GM18502 (cell line): ENCODE measurements at regions not wholly inside any gene's neighbourhood (a gene's known extent, or its start where the extent isn't known, plus 50 kb on each side); places are given as distances from the start of the nearest gene placed in this dataset.
"Not testable (repeated sequence)": the region's sequence is repeated elsewhere in the genome, so short reads cannot be mapped to it uniquely, and the experiment has no call there.

Source experiments
- ATAC-seq: cut with Tn5 transposase; IDR thresholded peaks from one replicate; pipeline ENCODE4 v1.9.1; 2021; ENCODE audit warnings: mild to moderate bottlenecking; ENCODE audit not compliant: unreplicated experiment, poor library complexity

DNA sequence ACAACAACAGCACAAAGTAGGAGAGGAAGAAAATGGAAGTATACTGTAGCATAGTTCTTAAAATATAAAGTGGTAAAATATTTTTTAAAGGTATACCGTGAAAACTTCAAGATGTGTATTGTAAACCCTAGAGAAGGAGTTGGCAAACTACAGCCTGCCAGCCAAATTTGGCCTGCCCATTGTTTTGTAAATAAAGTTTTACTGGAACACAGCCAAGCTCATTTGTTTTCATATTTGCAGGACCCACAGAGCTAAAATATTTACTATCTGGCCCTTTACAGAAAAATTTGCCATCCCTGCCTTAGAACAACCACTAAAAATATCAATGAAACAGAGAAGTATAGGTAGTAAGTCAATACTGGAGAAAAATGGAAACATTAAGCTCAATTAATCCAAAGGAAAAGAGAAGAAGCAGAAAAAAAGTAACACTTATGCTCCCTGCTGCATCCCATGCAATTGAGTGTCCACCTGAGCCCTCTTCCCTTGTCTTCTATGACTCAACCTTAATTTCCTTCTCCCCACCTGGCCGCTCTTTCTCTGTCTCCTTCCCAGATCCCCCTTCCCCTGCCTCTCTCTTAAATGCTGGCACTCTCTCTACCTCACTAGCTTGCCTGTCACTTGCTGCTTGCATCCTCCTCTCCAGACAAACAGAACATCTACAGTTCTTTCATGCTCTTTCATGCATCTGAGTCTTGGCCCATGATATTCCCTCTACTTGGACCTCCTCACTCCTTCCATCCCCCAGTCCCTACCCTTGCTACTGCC lies 50.6 kb upstream of the FER start:
- ATAC-seq = no peak

DNA sequence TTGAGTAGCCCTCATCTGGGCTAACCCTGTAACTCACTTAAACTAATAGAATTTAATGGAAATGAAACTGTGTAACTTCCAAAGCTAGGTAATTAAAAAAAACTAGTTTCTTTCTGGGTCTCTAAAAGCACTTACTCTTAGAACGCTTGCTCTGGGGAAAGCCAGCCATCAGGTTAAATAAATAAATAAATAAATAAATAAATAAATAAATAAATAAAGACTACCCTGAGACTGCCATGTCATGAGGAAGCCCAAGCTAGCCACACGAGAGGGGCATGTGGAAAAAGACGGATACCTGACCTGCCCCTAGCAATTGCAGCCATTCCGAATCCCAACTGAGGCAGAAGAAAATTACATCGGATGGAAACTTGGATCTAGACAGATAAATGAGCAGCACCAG lies 51.3 kb upstream of the FER start:
- ATAC-seq = no peak

DNA sequence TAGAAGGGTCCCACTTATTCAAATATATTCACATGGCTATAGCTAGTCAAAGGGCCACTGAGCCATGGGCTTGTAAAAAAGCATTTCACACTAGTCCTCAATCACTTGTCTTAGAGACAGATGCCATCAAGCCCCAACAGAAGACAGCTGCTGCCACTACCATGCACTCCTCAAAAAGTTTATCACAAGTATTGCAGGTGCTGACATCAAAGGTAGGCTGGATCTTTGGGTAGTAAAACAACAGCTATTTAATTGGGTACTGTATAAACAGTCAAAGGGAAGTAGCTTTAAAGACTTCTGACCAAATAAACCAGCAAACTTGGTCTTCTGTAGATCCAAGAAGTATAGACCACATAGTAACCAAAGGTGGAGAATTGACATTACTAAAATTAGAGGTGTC lies 59.2 kb upstream of the FER start:
- no peak for ATAC-seq

DNA sequence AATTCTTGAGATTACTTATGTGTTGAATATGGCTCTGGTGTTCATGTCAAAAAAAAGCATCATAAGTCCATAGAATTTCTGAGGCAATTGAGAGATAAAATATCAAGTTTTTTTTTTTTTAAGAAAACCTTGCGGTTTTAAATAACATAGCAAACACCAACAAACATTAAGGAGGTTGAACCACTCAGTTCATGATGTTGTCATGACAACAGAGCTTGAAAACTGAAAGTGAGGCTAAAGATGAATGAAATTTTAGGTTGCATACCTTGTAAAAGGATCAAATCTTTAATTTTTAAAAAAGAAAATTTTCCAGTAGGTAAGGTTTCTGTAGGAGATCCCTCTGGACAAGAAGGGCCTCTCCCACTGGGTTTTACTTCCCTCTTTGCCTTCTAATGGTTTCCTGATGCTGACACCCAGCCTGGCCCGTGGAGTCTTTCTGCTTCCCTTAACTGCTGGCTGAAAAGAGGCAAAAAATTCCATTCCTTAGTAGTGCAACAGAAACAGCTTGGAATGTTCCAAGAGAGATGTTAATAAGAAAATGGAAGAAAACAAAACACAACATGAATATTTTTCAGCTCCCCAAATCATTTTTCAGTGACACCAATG lies 60.0 kb upstream of the FER start:
- no peak for ATAC-seq

DNA sequence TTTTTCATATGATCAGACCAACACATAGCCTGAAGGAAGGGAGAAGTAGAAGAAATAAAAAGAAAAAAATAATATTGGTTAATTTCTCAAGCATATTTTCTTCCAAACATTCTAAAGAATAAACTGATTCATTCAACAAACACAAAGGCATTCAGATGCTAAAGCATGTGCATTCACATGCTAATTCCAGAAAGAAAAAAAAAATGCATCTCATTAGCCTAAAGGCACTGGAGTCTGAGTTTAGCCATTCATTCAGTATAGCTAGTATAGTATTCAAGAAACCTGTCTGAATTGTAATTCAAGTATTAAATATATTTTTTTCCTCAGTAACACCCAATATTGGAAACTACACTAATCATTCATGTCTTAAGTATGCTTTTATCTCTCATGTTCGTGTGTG lies 61.0 kb upstream of the FER start:
- no peak for ATAC-seq

DNA sequence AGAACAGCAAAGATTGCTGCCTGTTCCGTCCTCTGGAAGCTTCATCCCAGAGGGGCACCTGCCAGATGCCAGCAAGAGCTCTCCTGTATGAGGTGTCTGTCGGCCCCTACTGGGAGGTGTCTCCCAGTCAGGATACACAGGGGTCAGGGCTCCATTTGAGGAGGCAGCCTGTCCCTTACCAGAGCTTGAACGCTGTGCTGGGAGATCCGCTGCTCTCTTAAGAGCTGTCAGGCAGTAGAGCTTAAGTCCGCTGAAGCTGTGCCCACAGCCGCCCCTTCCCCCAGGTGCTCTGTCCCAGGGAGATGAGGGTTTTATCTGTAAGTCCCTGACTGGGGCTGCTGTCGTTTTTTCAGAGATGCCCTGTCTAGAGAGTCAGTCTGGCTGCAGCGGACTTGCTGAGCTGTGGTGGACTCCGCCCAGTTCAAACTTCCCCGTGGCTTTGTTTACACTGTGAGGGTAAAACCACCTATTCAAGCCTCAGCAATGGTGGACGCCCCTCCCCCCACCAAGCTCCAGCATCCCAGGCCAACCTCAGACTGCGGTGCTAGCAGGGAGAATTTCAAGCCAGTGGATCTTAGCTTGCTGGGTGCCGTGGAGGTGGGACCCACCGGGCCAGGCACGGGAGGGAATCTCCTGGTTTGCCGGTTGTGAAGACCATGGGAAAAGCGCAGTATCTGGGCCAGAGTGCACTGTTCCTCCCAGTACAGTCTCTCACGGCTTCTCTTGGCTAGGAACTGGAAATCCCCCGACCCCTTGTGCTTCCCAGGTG lies 62.1 kb upstream of the FER start:
- ATAC-seq = not testable (repeated sequence)

DNA sequence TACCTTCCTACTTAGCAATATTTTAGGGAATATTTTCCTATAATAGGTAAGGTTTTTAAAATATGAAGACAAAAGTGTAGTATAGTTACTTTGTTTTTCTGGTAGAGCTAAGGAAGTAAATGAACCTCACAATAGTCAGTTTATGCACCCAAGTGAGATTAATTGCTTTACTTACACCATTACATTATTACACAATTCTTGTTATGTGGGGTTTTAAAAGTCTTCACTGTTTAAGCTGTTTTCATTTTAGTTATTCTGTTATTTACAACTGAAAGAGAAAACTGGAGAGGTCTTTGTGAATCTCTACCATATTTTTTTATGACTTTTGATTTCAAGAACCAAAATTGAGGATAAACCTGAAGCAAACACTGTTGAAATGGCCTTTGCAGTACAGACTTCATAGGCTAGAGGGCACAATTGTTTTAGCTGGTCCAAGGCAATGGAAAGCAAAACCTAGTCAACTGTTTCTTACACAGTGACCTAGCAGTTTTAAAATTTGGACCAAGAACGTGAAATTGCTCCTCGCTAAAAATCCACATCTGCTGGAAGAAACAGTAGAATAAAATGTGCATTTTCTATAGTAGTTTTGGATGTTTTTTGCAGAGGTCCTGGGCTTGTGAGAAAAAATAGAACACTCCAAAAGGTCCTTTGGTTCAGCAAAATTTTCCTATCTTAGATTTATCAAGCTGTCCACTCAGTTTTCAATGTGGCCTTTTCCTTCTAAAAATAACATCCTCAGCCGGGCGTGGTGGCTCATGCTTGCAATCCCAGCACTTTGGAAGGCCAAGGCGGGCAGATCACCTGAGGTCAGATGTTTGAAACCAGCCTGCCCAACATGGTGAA lies 66.4 kb upstream of the FER start:
- peak; percentile 96 for ATAC-seq

DNA sequence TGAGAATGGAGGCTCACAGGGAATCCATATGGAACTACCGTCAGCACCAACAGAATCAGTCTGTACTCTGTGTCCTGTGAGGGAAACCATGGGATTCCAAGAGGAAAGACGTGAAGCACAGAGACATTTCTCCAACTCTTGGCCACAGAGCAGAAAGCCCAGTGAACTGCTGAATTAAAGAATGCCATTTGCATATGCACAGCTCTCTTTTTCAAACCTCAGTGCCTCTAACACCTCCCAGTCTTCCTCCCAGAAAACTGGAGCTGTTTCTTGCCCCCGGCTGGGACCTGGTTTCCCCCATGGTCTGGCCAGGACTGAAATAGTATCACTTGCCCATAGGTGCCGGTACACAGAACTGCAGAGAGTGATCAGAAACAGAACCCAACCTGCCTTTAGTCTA lies 69.6 kb upstream of the FER start:
- ATAC-seq = no peak

DNA sequence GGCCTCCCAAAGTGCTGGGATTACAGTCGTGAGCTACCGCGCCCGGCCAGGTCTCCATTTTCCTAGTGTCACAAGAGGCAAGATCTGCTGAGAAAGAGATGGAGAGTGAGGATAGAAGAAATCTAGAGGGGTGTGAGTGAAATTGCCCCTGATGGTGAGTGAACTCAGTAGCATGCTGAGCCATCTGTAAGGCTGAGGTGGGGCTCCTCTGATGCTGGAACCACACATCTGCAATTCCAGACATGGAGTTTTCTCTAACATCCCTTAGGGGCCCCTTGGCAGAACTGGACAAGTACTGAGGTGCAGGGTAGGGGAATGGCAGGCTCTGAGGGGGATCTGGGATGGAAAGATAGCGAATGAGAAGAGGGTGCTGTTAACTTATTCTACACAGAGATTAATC lies 72.0 kb upstream of the FER start:
- no peak for ATAC-seq

DNA sequence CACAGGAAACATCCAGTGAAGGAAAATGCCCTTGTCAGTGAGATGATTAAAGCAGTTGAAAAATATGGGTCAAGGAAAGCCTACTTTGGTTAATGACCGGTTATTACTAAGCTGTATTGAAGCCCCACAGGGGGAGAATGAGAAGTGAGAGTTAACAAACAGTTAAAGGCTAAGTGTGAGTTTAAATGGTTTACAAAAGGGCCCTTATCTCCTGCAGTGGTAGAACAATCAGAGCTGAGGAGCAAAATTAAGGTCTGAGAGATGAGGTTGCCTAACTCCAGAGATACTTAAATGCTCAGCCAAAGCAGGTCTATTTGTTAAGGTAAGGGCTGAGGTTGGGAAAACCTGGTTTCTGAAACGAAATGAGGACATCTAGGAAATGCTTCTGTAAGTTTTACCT lies 75.1 kb upstream of the FER start:
- ATAC-seq = no peak

DNA sequence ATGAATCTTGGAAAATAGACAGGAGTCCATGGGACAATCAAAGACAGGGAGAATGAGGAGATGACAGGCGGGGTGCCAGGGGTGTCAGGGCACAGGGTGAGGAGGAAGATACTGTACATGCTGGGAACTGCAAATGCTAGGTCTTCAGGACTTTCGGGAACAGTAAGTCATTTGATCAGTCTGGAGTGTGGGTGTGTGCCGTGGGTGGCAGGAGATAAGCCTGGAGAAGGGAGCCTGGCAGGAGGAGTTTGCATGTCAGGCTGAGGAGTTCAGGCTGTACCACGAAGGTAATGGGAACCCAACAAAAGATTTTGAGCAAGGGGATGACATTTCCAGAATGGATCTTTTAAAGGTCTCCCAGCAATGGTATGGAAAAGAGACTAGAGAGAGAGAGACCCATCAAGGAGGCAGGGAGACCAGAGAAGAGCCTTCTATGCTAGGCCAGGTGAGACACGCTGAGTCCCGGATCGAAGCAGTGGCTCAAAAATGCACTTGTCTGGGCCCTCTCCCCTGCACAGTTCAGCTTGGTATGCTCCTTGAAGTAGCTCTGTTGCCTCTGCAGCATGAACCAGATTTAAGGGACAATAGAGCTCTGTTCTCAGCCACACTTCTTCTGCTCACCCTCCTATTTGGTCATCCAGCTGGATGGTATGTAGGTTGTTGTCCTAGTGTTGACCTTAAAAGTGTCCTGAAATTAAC lies 77.0 kb upstream of the FER start:
- no peak for ATAC-seq

DNA sequence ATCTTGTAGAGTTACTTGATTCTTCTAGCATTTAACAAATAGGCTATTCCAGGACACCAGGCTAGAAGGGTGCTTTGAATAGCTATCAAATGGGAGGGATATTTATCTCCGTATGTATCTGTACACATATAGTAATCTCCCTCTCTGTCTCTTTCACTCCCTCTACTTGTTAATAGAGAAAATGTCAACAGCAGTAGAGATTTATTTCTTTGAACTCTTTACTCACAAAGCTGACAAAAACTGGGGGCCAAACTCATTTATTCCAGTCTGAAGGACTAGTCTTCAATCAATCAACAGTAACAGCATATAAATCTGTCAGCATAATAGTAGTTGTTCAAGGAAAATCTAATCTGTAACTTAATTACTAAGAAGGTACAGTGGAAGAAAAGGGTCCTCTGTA lies 78.2 kb upstream of the FER start:
- ATAC-seq = no peak

DNA sequence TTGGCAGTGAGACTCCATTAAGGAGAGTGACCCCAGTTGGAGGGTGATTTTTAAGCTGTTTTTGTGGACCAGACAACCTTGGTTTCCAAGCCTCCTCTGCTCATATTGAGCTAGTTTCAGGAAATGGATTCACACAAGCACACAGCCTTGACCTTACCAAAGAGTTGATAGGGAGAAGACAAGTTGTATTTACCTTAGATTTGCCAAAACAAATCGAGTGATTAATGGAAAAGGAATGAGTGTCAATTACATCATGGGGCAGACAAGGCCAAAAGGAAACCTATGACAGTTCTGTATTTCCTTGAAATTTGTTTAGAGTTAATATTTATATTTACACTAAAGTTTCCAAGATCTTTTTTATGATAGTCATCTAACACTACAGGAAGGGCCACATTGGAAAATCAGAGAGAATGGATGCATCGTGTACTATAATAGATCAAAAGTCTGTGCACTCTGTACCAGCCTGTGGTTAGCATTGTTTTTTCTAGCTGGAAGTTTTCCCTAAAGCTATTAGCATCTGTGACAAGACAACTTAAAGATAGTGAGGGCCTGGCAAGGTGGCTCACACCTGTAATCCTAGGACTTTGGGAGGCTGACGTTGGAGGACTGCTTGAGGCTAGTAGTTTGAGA lies 86.0 kb upstream of the FER start:
- no peak for ATAC-seq

DNA sequence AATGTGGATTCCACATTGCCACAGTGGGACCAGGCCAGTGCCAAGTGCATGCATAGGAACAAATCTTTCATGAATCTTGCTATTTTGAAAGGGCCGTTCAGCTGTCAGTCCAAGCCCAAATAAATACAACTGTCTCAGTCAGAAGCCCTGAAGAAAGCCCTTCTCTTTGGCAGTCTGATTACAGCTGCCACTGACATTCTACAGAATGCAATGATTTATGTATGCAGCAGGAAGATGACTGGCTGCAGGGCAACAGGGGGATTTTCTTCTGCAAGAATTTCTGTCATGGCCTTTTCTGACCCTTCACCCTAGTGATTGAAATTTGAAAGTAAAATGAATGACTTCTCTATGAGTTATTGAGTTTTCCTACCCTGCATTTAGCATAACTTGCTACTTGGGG lies 86.7 kb upstream of the FER start:
- no peak for ATAC-seq

DNA sequence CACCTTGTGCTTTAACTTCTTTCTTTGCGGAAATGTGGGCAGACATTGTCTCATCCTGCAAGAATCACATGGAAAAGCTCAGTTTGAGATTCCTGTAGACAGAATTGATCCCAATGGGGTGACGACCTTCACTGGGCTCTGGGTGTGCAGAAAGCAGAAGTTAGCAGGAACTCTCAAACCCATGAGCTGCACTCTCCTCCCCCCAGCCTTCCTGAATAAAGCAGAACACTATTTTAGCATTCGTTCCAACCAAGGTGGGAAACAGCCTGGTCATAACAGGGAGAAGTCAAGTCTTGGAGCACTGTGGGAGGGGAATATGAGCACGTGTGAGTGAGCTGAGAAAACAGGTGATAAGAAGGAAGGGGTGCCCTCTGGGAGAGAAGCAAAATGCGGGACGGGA lies 87.4 kb upstream of the FER start:
- no peak for ATAC-seq

DNA sequence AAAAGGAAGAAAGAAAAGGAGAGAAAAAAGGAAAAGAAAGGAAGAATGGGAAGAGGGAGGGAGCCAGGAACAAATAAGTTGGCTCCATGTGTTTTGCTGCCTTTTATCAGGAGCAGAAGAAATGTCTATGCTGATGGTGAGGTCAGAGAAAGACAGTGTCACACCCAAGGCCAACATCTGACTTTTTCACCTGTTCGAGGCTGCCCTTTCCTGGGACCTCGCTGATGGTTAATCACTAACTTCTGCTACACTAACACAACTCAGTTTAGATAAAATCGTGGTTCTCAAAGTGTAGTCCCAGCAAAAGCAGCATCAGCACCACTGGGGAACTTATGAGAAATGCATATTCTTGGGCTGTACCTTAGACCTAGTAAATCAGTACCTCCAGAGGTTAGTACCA lies 88.2 kb upstream of the FER start:
- no peak for ATAC-seq

DNA sequence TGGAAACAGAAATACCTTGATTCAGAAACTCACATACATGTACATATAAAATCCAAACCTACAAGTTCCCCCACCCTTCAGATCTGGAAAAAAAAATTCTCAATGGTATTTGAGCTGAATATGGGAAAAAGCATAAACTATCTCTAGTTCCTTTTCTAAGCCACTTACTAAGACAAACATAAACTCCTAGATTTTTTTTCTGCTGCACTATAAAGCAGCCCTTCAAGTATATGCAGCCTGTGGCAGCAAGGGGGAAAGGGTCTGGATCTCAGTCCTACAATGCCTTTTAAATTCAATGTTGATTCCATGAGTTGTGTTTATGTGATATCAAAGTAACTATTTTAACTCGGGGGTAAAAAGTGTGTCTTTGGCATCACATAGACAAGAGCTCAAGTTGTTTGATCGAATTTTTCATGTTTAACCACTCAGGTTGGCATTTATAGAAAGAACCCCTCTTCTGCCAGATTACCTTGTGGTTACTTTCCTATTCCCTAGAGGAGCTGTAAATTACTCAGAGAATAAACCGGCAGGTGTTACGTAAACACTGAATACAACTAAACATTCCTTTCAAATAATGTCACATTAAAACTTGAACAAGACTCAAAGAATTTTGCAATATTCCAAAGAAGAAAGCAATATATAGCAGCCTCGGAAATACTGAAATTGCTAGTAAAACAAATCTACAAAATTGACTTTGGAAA lies 91.8 kb upstream of the FER start:
- ATAC-seq = no peak

DNA sequence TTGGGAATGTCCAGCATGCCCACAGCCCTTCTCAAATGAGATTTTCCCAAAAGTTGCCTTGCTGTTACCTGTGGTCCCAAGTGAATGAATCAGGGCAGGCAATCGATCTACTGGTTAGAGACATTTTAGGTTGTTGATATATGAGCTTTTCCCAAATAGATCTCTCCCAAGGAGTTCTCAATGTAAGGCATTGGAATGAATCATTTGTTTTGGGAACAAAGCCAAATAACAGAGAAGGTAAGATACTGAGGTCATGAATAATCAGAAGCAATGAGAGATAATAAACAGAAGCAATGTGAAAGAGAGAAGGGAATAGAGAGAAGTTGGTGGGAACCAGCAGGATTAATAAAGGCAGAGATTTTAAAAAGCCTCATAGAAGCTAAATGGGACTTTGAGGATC lies 93.6 kb upstream of the FER start:
- ATAC-seq = no peak

DNA sequence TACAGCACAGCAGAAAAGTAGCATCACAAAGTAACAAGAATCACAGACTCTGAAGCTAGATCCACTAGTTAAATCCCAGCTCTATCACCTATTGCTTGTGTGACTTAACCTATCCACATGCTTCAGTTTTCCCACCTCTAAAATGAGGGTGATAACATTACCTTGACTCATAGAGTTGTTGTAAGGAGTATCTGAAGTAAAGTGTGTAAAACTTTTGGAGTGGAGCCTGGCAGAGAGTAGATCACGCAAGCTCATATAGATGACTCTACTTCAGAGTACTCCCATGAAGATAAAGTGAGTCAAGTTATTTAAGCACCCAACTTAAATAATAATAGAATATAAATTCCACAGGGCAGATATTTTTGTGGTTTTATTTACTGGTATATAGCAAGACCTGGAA lies 94.5 kb upstream of the FER start:
- ATAC-seq = no peak
